HG02678 (cell line): ENCODE measurements at regions not wholly inside any gene's neighbourhood (a gene's known extent, or its start where the extent isn't known, plus 50 kb on each side); places are given as distances from the start of the nearest gene placed in this dataset.

Experiments used
- ATAC-seq: cut with Tn5 transposase; IDR thresholded peaks from one replicate; pipeline ENCODE4 v1.9.1; 2021; ENCODE audit warnings: mild to moderate bottlenecking, moderate library complexity; ENCODE audit not compliant: unreplicated experiment

DNA sequence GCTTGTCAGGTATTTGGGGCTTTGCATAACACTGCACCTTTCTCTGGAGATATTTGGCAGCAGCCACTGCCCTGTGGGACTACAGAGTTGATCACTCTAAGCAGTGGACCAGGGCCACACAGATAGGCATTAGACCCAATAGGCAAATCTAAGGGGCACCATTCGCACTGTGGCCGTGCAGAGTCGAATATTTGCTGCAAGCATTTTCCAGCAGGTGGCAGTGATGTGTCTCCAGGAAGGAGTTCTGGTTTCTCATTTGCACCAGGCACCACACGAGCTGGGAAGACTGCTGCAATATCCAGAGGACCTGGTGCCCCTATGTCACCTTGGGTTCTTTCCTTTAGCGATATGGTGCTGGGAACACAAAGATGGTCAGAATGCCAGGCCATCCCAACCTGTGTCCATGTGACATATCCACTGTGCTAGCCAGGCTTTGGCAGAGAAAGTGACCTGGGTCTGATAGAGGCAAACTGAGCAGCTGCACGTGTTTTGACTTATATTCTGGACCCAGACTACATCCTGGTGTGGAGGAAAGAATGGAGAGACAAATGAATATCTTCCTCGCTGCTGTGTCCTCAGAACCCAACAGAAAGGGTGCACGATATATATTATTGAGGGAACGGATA is 318.7 kb downstream of the BUD13 start:
- ATAC-seq: no peak

DNA sequence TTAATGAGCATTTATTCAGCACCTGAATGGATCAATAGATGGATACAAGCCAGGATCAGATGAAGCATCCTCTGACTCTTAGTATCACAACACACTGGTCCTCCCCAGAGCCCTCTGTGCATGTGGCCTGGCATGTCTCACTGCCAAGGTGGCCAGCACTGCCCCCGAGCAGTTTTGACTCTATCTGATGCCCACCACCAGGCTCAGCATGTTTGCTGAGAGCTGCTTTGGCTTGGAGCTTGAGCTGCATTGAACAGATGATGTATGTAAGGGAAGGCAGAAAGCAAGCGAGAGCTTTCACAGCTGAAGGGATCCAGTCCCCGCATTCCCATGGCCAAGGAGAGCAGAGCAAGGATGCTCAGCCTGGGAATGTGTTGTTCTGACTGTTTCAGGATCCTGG is 320.3 kb downstream of the BUD13 start:
- no peak for ATAC-seq

DNA sequence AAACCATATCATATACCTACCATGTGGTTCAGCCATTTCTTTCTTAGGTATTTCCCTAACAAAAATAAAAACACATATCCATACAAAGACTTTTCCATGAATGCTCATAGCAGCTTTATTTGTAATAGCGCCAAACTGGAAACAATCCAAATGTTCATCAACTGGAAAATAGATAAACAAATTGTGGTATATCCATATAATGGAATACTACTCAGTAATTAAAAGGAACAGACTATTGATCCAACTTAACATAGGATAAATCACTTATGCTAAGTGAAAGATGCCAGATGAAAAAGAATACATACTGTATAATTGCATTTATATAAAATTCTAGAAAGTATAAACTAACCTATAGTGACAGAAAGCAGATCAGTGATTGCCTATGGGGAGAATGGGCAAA is 323.3 kb downstream of the BUD13 start:
- no peak for ATAC-seq

DNA sequence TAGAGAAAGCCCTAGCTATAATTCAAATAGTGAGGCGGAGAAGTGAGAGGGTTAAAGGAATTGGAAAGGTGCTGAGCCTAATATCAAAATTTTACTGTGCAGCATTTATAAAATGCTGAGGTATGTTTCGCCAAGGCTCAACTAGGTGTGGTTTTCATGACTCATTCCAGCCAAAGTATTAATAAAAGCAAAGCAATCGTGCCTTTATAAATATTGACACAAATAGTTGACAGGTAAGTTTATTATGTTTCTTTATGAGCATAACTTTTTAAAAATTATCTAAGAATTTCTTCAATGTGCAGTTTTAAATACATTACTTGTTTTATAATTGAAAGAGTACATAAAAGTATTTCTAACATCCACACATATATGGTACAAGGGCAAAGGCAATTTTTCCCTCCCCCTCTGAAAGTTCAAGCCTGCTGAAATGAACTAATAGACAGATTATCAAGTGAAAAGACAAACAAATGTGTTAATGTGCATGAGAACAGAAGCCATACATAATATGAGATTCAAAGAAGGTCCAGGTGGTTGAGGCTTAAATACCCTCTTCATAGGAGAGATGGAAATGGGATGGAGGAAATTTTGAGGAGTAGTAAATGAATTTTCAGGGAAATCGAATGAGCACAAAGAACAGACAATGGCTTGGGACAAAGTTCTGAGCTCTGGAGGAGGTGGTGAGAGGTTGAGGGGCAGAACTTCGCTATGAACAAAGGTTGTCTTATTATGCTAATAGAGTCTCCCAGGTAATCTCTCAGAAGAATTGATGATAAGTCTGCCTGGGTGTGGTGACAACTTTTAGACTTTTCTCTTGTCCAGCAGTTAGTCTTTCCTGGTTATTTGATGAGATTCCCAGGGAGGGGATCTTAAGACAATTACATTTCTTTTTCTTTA is 326.5 kb downstream of the BUD13 start:
- no peak for ATAC-seq

DNA sequence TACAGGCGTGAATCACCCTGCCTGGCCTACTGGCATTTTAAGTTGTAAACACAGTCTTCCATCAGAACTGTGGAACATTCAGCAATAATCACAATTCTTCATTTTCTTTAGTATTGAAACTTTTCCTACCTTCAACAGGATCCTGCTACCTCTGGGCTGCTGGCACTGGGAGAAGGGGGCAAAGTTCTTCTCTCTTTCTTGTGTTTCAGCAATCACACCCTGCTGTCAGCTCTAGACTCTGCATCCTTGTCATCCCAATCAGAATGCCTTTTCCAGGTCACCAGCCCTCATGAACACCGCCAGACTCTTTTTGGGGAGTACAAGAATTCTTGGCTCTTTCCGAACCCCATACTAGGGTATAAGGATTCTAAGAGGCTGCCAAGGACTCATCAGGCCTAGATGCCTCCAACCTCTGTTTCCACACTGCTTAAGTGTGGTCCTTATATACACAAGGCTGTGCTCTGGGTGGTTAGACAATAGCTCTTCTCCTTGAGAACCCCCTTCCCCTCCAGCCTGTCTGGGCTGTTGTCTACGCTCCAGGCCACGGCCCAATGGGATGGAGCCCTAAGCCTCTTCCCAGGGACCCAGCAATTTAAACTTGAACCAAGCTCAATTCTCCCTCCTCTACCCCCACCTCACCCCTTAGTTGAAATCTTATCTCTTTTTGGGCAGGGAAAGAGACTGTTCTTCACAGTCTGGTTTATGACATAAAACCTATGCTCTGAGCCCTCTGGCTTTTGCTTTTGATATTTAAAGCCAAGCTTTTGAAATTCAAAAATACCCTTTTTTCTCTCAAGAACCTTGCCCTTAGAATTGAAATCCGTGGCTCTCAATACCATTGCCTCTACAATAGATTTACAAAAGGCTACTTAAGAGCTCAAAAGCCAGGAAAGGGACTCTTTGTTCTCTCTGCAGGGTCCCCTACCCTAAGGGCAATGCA is 327.4 kb downstream of the BUD13 start:
- ATAC-seq: no peak

DNA sequence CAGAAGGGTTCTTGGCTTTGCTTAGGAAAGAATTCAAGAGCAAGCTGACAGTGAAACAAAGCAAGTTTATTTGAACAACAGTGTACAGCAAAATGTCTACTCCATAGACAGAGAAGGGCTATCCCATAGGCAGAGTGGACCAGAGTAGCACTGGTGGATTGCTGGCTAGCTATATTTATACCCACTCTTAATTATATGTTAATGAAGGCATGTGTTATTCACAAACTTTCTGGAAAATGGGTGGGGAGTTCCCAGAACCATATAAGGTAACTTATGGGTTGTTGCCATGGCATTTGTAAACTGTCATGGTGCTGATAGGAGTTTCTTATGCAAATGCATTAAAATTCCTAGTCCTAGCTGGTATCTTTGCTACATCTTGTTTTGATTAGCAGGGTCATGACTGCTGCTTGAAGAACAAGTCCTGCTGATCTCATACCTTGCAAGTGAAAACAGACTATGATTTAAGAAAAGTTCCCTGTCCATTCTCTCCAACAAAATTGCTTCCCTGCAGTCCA is 330.5 kb downstream of the BUD13 start:
- ATAC-seq: no peak

DNA sequence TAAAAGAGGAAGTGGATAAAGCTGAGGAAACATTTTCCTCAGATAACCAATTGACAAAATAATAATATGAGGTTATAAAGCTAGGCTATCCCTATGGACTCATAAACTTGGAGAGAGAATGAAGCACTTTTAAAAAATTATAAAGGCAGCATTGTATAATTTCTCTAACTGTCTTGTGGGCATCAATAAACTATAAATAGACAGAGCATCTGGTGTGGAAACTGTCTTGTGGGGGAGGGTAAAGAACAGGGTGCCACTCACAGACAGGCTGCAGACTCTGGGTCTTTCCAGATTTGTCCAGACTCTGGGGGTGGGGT is 333.5 kb downstream of the BUD13 start:
- no peak for ATAC-seq

DNA sequence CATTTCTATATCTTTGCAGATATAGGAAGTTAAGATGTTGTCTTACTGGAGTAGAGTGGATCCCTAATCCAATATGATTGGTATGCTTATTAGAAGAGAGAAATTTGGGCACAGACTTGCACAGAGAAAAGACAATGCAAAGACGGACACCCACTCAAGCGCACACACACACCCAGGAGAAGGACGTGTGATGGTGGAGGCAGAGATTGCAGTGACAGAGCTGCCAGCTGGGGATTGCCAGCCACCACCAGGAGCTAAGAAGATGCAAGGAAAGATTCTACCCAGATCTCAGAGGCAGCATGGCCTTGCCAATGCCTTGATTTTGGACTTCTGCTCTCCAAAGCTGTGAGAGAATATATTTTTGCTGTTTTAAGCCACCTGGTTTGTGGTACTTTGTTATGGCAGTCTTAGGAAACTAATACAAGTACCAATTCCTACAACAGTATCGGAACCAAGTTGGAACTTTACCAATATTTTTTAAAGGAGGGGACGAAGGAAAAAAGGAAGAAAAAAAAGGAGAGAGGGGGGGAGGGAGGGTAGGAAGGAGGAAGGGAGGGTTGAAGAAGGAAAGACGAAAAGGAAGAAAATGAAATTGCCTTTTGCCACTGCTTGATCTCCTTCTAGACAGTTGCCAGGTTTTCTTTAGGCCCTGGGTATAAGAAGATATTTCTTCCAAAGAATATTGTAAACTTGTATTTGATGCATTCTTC is 334.0 kb downstream of the BUD13 start:
- ATAC-seq: no peak

DNA sequence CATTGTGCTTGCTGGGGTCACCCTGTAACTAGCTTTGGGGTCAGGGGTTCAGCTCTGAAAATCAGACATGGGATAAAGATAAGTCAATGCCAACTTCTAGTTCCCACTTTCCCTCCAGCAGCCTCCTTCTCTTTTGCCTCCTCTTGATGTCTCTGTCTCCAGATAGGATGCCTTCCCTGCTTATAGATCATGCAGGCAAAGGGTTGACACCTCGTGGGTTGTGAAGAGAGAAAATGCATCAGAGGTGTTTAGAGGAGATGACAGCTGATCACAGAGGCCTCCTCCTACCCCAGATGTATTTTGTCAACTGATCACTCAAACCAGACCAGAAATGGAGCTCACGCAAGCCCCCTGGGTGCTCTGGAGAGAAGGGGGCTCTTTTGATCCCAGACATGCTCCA is 337.8 kb downstream of the BUD13 start:
- ATAC-seq: no peak

DNA sequence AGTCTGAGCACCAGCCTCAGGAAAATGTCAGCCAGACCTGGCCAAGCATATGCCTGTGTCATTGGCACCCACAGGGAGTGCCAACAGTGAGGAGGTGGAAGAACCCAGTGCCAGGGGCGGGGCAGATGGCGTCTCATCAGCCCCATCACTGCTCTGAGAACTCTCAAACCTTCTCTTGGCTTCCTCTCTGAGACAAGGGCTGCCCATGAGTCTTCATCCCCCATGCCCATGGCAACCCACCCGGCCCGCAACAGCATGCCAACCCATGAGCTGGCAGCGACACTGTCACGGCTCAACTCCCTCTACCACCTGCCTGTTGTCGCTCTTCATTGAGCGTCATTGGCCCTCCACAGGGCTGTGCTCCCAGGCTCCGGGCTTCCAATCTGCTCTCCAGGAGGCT is 340.5 kb downstream of the BUD13 start:
- no peak for ATAC-seq

DNA sequence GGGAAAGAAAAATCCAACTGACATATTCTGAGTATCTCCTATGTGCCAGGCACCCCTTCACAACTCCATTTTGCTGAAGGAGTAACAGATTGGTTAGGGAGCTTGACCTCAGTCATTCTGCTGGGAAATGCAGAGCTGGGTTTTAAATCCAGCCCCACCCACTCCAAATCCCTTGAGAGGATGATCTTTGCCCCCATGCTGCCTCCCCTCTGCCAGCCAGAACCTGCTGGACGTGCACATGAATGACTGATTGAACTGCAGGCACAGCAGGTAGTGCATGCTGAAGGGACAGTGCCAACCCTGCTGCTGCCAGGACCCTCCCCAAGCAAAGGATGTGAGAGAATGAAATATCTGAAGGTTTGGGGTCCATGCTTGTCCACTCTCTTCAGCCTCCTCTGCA is 340.9 kb downstream of the BUD13 start:
- no peak for ATAC-seq

DNA sequence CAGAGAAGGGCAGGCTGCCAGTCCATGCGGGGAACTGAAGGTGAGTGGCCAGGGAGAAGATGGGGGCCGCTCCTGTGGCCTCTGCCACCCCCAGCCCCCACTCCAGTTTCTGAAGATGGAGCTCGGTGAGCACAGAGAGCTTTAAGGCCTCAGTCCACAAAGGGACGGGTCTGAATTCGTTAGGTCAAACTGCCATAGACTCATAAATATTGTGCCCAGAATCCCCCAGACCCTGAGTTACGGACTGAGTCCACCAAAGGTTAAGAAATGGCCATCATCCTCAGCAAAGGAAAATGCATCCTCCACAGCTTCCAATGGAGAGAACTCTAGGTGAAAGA is 344.2 kb downstream of the BUD13 start:
- ATAC-seq: no peak

DNA sequence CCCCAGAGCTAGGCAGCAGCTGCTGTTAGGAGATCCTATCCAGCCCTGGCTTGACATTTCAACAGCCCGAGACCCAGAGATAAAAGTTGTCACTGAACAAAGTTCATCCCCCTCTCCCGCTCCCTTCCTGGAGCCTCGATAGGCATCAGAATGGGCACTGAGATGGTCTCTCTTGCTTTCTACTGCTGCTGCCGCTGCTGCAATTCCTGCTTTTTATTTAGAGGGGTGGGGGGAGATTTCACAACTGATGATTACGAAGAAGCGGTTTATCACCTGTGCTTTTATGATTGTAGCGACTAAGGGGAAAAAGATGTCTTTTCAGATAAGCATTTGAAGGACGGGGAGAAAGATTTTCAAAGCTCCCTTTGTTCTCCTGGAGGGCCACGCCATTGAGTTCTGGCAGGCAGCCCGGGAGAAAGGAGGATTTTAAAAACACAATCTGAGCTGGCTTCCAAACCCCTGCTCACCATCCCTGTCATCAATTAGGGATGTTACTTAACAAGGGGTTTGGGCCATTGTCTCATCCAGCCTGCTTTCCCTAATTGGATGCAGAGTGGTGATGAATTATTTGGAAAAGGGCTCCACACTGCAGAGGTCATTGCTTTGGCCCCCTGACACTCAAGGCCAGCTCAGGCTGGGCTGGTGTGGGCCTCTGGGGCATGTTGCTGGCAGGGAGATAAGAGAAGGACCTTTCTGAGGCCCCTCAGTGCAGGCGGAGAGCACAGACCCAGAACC is 344.7 kb downstream of the BUD13 start:
- ATAC-seq: no peak

DNA sequence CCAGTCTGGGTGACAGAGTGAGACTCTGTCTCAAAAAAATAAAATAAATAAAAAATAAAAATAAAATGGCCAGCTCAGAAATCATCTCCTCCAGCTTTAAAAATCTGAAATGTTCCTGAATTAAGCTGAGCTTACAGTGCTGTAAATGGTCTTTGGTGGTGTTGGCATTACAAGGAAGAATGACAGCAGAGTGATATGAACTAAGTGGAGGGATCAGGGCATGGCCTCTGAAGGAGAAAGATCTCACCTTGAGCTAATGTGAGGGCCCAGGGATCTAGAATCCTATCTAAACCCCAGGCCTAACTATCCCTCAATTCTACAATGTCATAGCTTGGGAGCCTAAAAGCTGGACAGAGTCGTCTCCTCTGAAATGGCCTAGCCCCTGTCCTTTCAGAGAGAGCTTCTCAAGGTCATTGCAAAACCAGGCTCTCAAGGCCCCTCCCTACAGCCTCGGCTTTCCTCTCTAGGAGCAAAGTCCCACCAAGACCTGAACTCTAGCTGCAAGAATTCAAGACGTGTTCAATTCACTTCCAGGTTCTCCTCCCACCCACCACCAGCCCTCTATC is 345.4 kb downstream of the BUD13 start:
- ATAC-seq: no peak

DNA sequence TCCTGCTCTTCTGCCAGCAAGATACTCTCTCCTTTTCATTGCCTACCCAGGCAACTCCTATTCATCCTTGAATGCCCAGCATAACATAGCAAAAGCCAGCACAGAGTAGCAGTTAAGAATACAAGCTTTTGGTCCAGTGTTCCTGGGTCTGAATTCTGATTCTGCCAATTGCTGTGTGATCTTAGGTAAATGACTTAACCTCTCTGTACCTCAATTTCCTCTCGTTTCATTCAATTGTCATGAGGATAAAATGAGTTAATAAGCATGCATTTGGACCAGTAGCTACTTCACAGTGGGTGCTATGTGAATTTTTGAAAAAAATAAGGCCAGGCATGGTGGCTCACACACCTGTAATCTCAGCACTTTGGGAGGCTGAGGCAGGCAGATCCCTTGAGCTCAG is 346.0 kb downstream of the BUD13 start:
- ATAC-seq: no peak

DNA sequence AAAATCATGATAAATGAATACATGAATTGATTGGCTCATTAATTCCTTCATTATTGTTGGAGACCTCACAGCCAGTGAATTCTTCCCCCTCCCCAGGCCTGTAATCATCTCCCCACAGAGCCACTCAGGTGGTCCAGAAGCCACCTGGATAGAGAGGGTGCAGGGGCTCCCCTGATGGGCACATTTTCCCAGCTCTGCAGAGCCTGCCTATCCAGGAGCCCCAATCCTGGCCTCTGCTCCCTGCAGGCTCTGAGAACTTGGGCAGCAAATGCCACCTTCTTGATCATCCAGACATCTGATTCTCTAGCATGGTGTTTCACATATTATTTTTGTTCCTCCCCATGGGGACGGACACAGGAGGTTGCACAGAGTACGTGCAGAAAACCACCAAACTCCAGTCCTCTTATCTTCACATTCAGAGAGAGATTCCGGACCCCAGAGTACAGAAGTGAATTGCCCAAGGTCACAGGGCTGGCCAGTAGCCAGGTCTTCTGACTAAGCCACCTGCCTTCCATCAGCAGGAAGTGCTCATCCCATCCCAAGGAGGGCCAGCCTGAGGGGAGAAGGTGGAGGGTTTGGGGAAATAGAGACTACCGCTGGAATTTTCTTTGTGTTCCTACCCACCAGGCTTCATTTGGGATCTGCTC is 348.0 kb downstream of the BUD13 start:
- ATAC-seq: no peak

DNA sequence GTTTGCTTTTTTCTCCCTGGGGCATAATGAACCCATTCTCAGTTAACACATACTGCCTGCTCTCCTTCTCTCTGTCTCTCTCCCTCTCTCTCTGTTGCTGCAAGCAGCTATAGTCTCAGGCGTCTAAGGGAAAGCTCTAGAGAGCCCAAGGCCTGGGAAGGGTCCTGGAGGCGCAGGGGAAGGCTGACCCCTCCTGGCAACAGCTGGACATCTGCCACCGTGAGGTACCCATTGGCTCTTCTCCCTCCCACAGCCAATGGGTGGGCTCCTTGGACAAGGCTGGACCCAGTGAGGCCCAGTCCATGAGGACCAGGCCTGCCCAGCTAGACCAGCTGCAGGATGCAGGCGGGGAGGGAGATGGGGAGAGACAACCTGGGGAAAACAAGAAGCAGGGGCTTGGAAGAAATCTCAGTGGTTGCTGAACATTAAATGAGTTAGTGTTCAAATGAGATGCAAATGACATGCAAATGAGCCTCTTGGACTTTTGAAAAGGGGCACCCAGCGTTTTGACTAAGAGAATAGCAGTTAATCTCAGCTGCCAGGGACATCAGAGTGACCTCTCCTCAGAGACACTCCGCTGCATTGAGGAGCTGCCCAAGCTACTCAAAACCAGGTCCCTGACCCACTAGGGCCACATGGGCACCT is 349.7 kb downstream of the BUD13 start:
- no peak for ATAC-seq

DNA sequence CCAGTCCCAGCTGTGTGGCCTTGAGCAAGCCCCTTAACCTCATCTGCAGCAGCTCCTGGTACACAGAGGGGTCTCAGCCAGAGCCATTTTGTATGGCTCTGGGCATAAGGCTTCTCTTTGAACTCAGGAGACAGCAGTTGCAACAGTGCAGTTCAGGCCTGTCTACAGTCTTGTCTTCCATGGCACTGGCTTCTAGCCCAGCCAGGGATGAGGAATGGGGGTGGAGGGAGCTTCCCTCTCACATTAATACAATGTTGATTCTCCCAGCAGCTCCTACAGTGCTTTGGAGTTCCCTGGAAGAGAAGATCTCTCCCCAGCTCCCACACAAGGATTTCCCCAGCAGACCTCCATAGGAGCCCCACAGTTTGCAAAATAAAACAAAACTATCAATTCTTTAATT is 350.2 kb downstream of the BUD13 start:
- no peak for ATAC-seq
